ENCODE measurements at regions not wholly inside any gene's neighbourhood (a gene's known extent, or its start where the extent isn't known, plus 50 kb on each side); places are given as distances from the start of the nearest gene placed in this dataset.

GRCh38 chr3:35944926-35945710 is 305.8 kb downstream of the ARPP21 start:
- H3K4me3 ChIP-seq (ENCODE audit: control insufficient read depth, low read depth, low read length): no peak overlapping the region
- no peak for TF ChIP-seq CTCF (IDR thresholded peaks at IDR 0.05; ENCODE audit: control insufficient read depth, insufficient read depth, low read depth, low read length, missing control alignments)
- DNase-seq (ENCODE audit: low read depth): no peak

GRCh38 chr3:35946121-35946853 is 307.0 kb downstream of the ARPP21 start:
- peak; percentile 38 for TF ChIP-seq CTCF (IDR thresholded peaks at IDR 0.05; ENCODE audit: control insufficient read depth, insufficient read depth, low read depth, low read length, missing control alignments)
- H3K4me3 ChIP-seq (ENCODE audit: control insufficient read depth, low read depth, low read length): no peak overlapping the region
- no peak for DNase-seq (ENCODE audit: low read depth)

GRCh38 chr3:35946854-35947515 is 307.7 kb downstream of the ARPP21 start:
- no peak for DNase-seq (ENCODE audit: low read depth)
- no peak overlapping the region for H3K4me3 ChIP-seq (ENCODE audit: control insufficient read depth, low read depth, low read length)
- TF ChIP-seq CTCF (IDR thresholded peaks at IDR 0.05; ENCODE audit: control insufficient read depth, insufficient read depth, low read depth, low read length, missing control alignments): no peak

- TF ChIP-seq CTCF (IDR thresholded peaks at IDR 0.05; ENCODE audit: control insufficient read depth, insufficient read depth, low read depth, low read length, missing control alignments): no peak
- DNase-seq (ENCODE audit: low read depth): no peak
- no peak overlapping the region for H3K4me3 ChIP-seq (ENCODE audit: control insufficient read depth, low read depth, low read length)
Observed at GRCh38 chr3:35950021-35950420, 310.7 kb downstream of the ARPP21 start.

- no peak for DNase-seq (ENCODE audit: low read depth)
- TF ChIP-seq CTCF (IDR thresholded peaks at IDR 0.05; ENCODE audit: control insufficient read depth, insufficient read depth, low read depth, low read length, missing control alignments): no peak
Observed at GRCh38 chr3:35954413-35954812, 315.1 kb downstream of the ARPP21 start.

GRCh38 chr3:35965908-35966307 is 326.6 kb downstream of the ARPP21 start:
- H3K4me3 ChIP-seq (ENCODE audit: control insufficient read depth, low read depth, low read length): no peak overlapping the region
- TF ChIP-seq CTCF (IDR thresholded peaks at IDR 0.05; ENCODE audit: control insufficient read depth, insufficient read depth, low read depth, low read length, missing control alignments): peak; percentile 61
- no peak for DNase-seq (ENCODE audit: low read depth)

More at GRCh38 chr3:35954413-35954812, 315.1 kb downstream of the ARPP21 start:
- no peak overlapping the region for H3K4me3 ChIP-seq (ENCODE audit: control insufficient read depth, low read depth, low read length)
